AG04449 (cell line): ENCODE measurements at regions not wholly inside any gene's neighbourhood (a gene's known extent, or its start where the extent isn't known, plus 50 kb on each side); places are given as distances from the start of the nearest gene placed in this dataset.
"Not testable (repeated sequence)": the region's sequence is repeated elsewhere in the genome, so short reads cannot be mapped to it uniquely, and the experiment has no call there.

Experiments
- CTCF ChIA-PET: fragments of 350-600 bp; formaldehyde crosslinking; extraction: SDS; loops from one replicate; lab custom pipeline; 2021; ENCODE audit warnings: antibody characterized with exemption; lab: Yijun Ruan, JAX
- POLR2A ChIA-PET: fragments of 400-600, 350-600 bp; formaldehyde crosslinking; extraction: SDS; loops from one replicate; lab custom pipeline; 2020; ENCODE audit warnings: antibody characterized with exemption, inconsistent platforms; lab: Yijun Ruan, JAX
- DNase-seq: peaks from one replicate; pipeline ENCODE4 v3.0.0-alpha.2; 2010; ENCODE audit warnings: low read depth, low spot score
- H3K4me3 ChIP-seq: 2 replicates; pipeline ENCODE4 v1.5.1; 2011; ENCODE audit warnings: low read depth, mild to moderate bottlenecking, control low read depth, low read length
- CTCF ChIP-seq: IDR thresholded peaks from one replicate; pipeline ENCODE4 v1.5.1; 2011; ENCODE audit warnings: mild to moderate bottlenecking, moderate library complexity, low read length, control low read depth, inconsistent platforms; ENCODE audit not compliant: insufficient read depth; ENCODE audit errors: missing control alignments

- DNase-seq, result no peak
- CTCF ChIA-PET, result no interaction called here
- POLR2A ChIA-PET, result no interaction called here
- no peak for TF ChIP-seq CTCF
- no peak overlapping the region for H3K4me3 ChIP-seq
Measured at GRCh38 chr5:162816816-162817215, 620.6 kb upstream of the CCNG1 start.

GRCh38 chr5:162817364-162817763, 620.0 kb upstream of the CCNG1 start:
- POLR2A ChIA-PET, result no interaction called here
- CTCF ChIA-PET, result no interaction called here
- TF ChIP-seq CTCF, result no peak
- no peak overlapping the region for H3K4me3 ChIP-seq
- DNase-seq, result no peak

- POLR2A ChIA-PET, DNase-seq, H3K4me3 ChIP-seq, CTCF ChIA-PET: not testable (repeated sequence)
Measured at GRCh38 chr5:162821664-162822063, 615.7 kb upstream of the CCNG1 start.

GRCh38 chr5:162824360-162824759, 613.0 kb upstream of the CCNG1 start:
- CTCF ChIA-PET, result no interaction called here
- DNase-seq, result no peak
- H3K4me3 ChIP-seq, result no peak overlapping the region
- no peak for TF ChIP-seq CTCF
- POLR2A ChIA-PET, result no interaction called here

GRCh38 chr5:162837155-162837554, 600.2 kb upstream of the CCNG1 start:
- no peak for DNase-seq
- POLR2A ChIA-PET, result no interaction called here
- TF ChIP-seq CTCF, result no peak
- H3K4me3 ChIP-seq, result no peak overlapping the region
- CTCF ChIA-PET, result no interaction called here

GRCh38 chr5:162842727-162843126, 594.7 kb upstream of the CCNG1 start:
- H3K4me3 ChIP-seq, result no peak overlapping the region
- no peak for DNase-seq
- ChIA-PET POLR2A (no interaction called here), CTCF (no interaction called here)
- no peak for TF ChIP-seq CTCF

- POLR2A ChIA-PET, result no interaction called here
- no peak for DNase-seq
- H3K4me3 ChIP-seq, result no peak overlapping the region
- CTCF ChIA-PET, result no interaction called here
- no peak for TF ChIP-seq CTCF
Measured at GRCh38 chr5:162852134-162852533, 585.3 kb upstream of the CCNG1 start.
